ENCODE measurements at regions not wholly inside any gene's neighbourhood (a gene's known extent, or its start where the extent isn't known, plus 50 kb on each side); places are given as distances from the start of the nearest gene placed in this dataset.

GRCh38 chr14:35988972-35989690, 163.0 kb downstream of the BRMS1L start:
- TF ChIP-seq EZH2 (IDR thresholded peaks at IDR 0.05; ENCODE audit: insufficient read depth, low read length), result no peak
- TF ChIP-seq CTCF (IDR thresholded peaks at IDR 0.05; ENCODE audit: insufficient read depth, low read depth, low read length), result no peak

All from astrocyte (in vitro differentiated cells and primary cell).